Smooth muscle cell (in vitro differentiated cells): ENCODE measurements at regions not wholly inside any gene's neighbourhood (a gene's known extent, or its start where the extent isn't known, plus 50 kb on each side); places are given as distances from the start of the nearest gene placed in this dataset.

Experiments used
- DNase-seq: peaks from one replicate; lab custom pipeline; 2025; ENCODE audit not compliant: unreplicated experiment; lab: John Stamatoyannopoulos, UW
- H2AFZ ChIP-seq: fragments of 200-600 bp; sonication (generic); 2 replicates; pipeline ENCODE4 v1.6.0; 2016; ENCODE audit warnings: antibody characterized with exemption, low read depth, mild to moderate bottlenecking
- H3F3A ChIP-seq: fragments of 200-600 bp; sonication (generic); 2 replicates; pipeline ENCODE4 v1.6.0; 2017; ENCODE audit warnings: antibody characterized with exemption, low read depth
- H3K27ac ChIP-seq: fragments of 200-600 bp; sonication (generic); 2 replicates; pipeline ENCODE4 v1.5.1; 2016; ENCODE audit warnings: low read depth, mild to moderate bottlenecking
- H3K27me3 ChIP-seq: fragments of 200-600 bp; sonication (generic); 2 replicates; pipeline ENCODE4 v1.6.1; 2016; ENCODE audit warnings: low read depth, mild to moderate bottlenecking
- H3K36me3 ChIP-seq: fragments of 200-600 bp; sonication (generic); 2 replicates; pipeline ENCODE4 v1.5.1; 2016; ENCODE audit warnings: low read depth
- H3K4me1 ChIP-seq: fragments of 200-600 bp; sonication (generic); 2 replicates; pipeline ENCODE4 v1.5.1; 2016; ENCODE audit warnings: low read depth
- H3K4me2 ChIP-seq: fragments of 200-600 bp; sonication (generic); 2 replicates; pipeline ENCODE4 v1.6.0; 2016; ENCODE audit warnings: mild to moderate bottlenecking
- H3K4me3 ChIP-seq: fragments of 200-600 bp; sonication (generic); 2 replicates; pipeline ENCODE4 v1.5.1; 2016; ENCODE audit warnings: mild to moderate bottlenecking
- H3K79me2 ChIP-seq: fragments of 200-600 bp; sonication (generic); 2 replicates; pipeline ENCODE4 v1.6.0; 2016; ENCODE audit warnings: low read depth, mild to moderate bottlenecking
- H3K9ac ChIP-seq: fragments of 200-600 bp; sonication (generic); 2 replicates; pipeline ENCODE4 v1.6.0; 2016; ENCODE audit warnings: low read depth
- H3K9me3 ChIP-seq: fragments of 200-600 bp; sonication (generic); replicated peaks from 2 replicates; pipeline ENCODE4 v1.5.1; 2016; ENCODE audit warnings: low read depth
- H4K20me1 ChIP-seq: fragments of 200-600 bp; sonication (generic); 2 replicates; pipeline ENCODE4 v1.6.0; 2016; ENCODE audit warnings: low read depth
- WGBS: methylation state at CpG from one replicate; pipeline ENCODE4 v1.1.7; 2016; ENCODE audit warnings: low lambda C conversion rate; 5-methylcytosine and 5-hydroxymethylcytosine counted together
- TF ChIP-seq, protein P1 (sequence below): fragments of 200-600 bp; sonication (generic); IDR thresholded peaks from 2 replicates; pipeline ENCODE4 v1.5.1; 2017; ENCODE audit warnings: borderline replicate concordance, mild to moderate bottlenecking, antibody characterized with exemption; ENCODE audit not compliant: insufficient read depth, poor library complexity, severe bottlenecking

DNA sequence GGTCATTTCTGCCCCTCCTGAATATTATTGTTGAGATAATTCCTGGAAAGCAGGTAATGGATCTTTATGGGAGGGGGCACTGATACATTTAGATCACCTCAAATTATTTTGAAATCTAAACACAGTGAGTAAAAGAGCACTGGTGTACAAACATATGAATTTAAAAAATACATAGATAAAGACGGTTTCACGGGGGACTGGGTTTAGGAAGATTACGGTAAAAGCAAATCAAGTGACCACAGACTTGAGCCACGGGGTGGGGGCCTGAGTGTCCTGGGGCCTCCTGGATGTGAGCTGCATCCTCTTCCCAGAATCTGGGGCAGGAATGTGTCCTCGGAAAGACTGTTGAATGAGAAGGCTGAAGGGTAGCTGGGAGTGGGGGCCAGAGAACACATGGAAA, 219.1 kb upstream of the KLF6 start:
- WGBS, result 51% methylated on average over 5 of the region's 5 CpGs
- Histone ChIP-seq H3K4me3 (no peak overlapping the region), H3K27ac (no peak overlapping the region), H3K4me2 (peak overlapping the region; percentile 11), H3K79me2 (no peaks in the 10 kb centered on the region), H3K9me3 (peaks cover 3% of the 10 kb centered on the region), H4K20me1 (no peaks in the 10 kb centered on the region), H3K36me3 (no peaks in the 10 kb centered on the region), H3F3A (peaks cover 5% of the 10 kb centered on the region), H3K27me3 (no peaks in the 10 kb centered on the region), H2AFZ (peak overlapping the region; percentile 11), H3K4me1 (no peaks in the 10 kb centered on the region), H3K9ac (no peak overlapping the region)
- TF ChIP-seq, protein P1, sequence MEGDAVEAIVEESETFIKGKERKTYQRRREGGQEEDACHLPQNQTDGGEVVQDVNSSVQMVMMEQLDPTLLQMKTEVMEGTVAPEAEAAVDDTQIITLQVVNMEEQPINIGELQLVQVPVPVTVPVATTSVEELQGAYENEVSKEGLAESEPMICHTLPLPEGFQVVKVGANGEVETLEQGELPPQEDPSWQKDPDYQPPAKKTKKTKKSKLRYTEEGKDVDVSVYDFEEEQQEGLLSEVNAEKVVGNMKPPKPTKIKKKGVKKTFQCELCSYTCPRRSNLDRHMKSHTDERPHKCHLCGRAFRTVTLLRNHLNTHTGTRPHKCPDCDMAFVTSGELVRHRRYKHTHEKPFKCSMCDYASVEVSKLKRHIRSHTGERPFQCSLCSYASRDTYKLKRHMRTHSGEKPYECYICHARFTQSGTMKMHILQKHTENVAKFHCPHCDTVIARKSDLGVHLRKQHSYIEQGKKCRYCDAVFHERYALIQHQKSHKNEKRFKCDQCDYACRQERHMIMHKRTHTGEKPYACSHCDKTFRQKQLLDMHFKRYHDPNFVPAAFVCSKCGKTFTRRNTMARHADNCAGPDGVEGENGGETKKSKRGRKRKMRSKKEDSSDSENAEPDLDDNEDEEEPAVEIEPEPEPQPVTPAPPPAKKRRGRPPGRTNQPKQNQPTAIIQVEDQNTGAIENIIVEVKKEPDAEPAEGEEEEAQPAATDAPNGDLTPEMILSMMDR, result no peak
- no peak for DNase-seq

DNA sequence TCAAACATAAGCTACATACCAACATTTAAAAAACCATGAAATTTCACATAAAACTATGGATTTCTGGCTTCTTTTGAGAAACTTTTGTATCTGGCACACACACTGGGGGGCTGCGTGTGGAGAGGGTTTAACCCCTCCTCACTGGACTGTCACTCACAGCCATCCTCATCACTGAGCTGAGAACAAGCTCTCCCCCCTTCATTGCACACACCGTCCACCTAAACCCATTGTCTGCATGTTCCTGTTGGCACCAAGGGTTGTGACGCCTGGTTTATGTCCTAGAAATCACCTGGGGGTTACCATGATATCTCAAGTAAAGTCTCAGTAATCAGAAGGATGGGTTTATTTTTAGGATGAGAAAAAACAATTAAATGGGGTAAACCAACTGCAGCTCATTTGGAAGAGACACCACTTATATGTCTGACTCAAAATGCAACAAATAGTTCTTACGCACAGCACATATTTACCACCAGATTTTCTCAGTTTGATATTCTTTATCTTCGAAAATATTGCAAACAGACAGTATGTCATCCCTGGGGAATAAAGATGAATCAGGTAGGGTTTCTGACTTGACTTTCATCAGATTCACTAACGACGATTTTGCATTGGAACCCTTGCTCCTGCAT, 218.5 kb upstream of the KLF6 start:
- H3K27ac ChIP-seq, result no peak overlapping the region
- DNase-seq, result no peak
- peaks cover 5% of the 10 kb centered on the region for H3F3A ChIP-seq
- peaks cover 3% of the 10 kb centered on the region for H3K9me3 ChIP-seq
- H3K4me3 ChIP-seq, result no peak overlapping the region
- H3K79me2 ChIP-seq, result no peaks in the 10 kb centered on the region
- H4K20me1 ChIP-seq, result no peaks in the 10 kb centered on the region
- H3K9ac ChIP-seq, result no peak overlapping the region
- TF ChIP-seq, protein P1, result no peak
- no peak overlapping the region for H3K4me2 ChIP-seq
- no peaks in the 10 kb centered on the region for H3K4me1 ChIP-seq
- H2AFZ ChIP-seq, result no peak overlapping the region
- no peaks in the 10 kb centered on the region for H3K36me3 ChIP-seq
- H3K27me3 ChIP-seq, result no peaks in the 10 kb centered on the region
- 97% methylated on average over 7 of the region's 7 CpGs for WGBS

DNA sequence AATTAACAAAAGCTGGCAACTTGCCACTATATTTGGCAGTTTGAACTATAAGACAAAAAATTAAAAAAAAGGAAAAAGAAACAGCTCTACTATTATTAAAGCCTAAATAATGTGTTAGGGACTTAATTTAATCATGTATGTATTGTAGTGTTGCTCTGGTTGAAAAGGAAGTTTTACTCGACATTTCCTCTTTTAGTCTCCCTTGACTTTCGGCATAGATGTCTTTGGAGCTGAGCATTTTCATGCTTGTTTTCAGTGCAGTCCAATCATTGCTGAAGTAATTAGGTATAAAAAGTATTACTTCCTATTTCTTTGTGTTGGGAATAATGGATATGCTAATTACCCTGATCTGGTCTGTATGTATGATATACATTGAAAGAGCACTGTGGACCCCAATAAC, 216.8 kb upstream of the KLF6 start:
- Histone ChIP-seq H3K4me1 (no peaks in the 10 kb centered on the region), H3K9me3 (peaks cover 3% of the 10 kb centered on the region), H3K9ac (no peak overlapping the region), H2AFZ (no peak overlapping the region), H3K4me2 (no peak overlapping the region), H3F3A (peaks cover 5% of the 10 kb centered on the region), H3K27ac (no peak overlapping the region), H4K20me1 (no peaks in the 10 kb centered on the region), H3K4me3 (no peak overlapping the region), H3K79me2 (no peaks in the 10 kb centered on the region), H3K36me3 (no peaks in the 10 kb centered on the region), H3K27me3 (no peaks in the 10 kb centered on the region)
- TF ChIP-seq, protein P1, result no peak
- 97% methylated on average over 2 of the region's 2 CpGs for WGBS
- no peak for DNase-seq

DNA sequence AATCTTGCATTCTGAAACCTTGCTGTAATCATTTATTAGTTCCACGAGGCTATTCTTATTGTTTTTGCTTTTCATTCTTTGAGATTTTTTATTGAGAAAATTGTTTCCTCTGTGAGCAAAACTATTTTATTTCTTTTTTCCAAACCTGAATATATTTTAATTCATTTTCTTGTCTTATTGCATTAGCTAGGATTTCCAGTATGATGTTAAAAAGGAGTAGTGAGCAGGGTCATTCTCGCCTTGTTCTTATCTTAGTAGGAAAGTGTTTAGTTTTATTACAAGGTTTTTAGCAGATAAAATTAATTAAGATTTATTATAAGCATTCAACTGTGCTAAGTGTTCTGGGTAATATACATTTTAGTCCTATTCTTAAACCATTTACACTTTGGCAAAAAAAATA, 214.6 kb upstream of the KLF6 start:
- Histone ChIP-seq H3K4me3 (no peak overlapping the region), H3K9me3 (peaks cover 3% of the 10 kb centered on the region), H3K9ac (no peak overlapping the region), H3K36me3 (no peaks in the 10 kb centered on the region), H2AFZ (no peak overlapping the region), H4K20me1 (no peaks in the 10 kb centered on the region), H3K79me2 (no peaks in the 10 kb centered on the region), H3K27ac (no peak overlapping the region), H3K4me1 (peaks cover 7% of the 10 kb centered on the region), H3F3A (peaks cover 7% of the 10 kb centered on the region), H3K4me2 (no peak overlapping the region), H3K27me3 (no peaks in the 10 kb centered on the region)
- WGBS, result 76% methylated on average over 2 of the region's 2 CpGs
- DNase-seq, result no peak
- TF ChIP-seq, protein P1, result no peak
